ENCODE measurements at regions not wholly inside any gene's neighbourhood (a gene's known extent, or its start where the extent isn't known, plus 50 kb on each side); places are given as distances from the start of the nearest gene placed in this dataset.

- Histone ChIP-seq H3K4me3 (ENCODE audit: low read length in 2 of 2) (no peak overlapping the region), H2BK120ac (ENCODE audit: low read depth, low read length) (no peak overlapping the region), H3K23ac (ENCODE audit: low read depth, low read length, poor library complexity) (no peak overlapping the region), H2AK5ac (ENCODE audit: low read depth, low read length) (no peak overlapping the region), H3K14ac (ENCODE audit: low read length) (no peak overlapping the region), H2BK12ac (ENCODE audit: low read length) (no peak overlapping the region), H2BK15ac (ENCODE audit: low read length) (no peak overlapping the region), H2AFZ (ENCODE audit: low read length) (no peak overlapping the region), H3K9ac (ENCODE audit: low read depth, low read length, poor library complexity) (no peak overlapping the region), H3K79me1 (ENCODE audit: low read depth, low read length) (no peaks in the 10 kb centered on the region), H3K36me3 (replicated peaks in 1 of 2; ENCODE audit: control insufficient read depth in 2 of 2, insufficient read depth in 2 of 2, low read length in 2 of 2) (no peaks in the 10 kb centered on the region), H4K8ac (ENCODE audit: low read depth, low read length) (no peak overlapping the region), H3K4me1 (ENCODE audit: control insufficient read depth in 2 of 2, insufficient read depth in 1 of 2, low read depth in 1 of 2, low read length in 2 of 2) (peaks cover 8 to 15% of the 10 kb centered on the region in 2 donors), H3K18ac (ENCODE audit: low read length) (no peak overlapping the region), H3K4me2 (ENCODE audit: insufficient read depth, low read length, poor library complexity, severe bottlenecking) (no peak overlapping the region), H3K4ac (ENCODE audit: low read length) (no peak overlapping the region), H3K9me3 (replicated peaks in 1 of 2; ENCODE audit: control insufficient read depth in 2 of 2, insufficient read depth in 1 of 2, low read depth in 1 of 2, low read length in 2 of 2) (peaks cover 4 to 9% of the 10 kb centered on the region in 2 donors), H3K27me3 (ENCODE audit: control insufficient read depth in 3 of 3, insufficient read depth in 3 of 3, low read depth in 1 of 3, low read length in 3 of 3) (no peaks in the 10 kb centered on the region), H3K27ac (replicated peaks; ENCODE audit: low read length) (no peak overlapping the region), H2BK5ac (ENCODE audit: low read length) (no peak overlapping the region), H4K91ac (ENCODE audit: low read depth, low read length, poor library complexity) (no peak overlapping the region)
- no CpG with 5 or more reads among the region's 1 CpG for WGBS, 2 donors (ENCODE audit: extremely low coverage in 2 of 2, insufficient read length in 2 of 2, insufficient replicate concordance in 1 of 2)
- DNase-seq (ENCODE audit: low spot score) = no peak
These were observed 357.6 kb upstream of the CELF2 start for GRCh38 chr10:10660054-10660453.

DNA sequence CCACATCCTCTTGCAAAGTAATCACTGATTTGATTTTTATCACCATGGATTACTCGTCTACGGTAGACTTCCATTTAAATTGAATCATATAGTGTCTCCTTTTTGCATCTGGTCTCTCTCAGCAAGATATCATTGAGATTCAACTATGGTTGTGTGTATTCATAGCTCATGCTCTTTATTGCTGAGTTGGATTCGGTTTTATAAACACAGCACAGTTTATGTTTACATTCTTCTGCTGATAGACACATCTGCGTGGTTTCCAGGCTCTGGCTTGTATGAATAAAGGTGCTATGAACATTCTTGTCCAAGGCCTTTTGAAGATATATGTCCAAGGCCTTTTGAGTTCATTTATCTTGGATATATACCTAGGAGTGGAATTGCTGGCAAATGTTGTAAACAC, 356.5 kb upstream of the CELF2 start:
- Histone ChIP-seq H3K18ac (ENCODE audit: low read length) (no peak overlapping the region), H3K4me2 (ENCODE audit: insufficient read depth, low read length, poor library complexity, severe bottlenecking) (no peak overlapping the region), H3K27ac (replicated peaks; ENCODE audit: low read length) (no peak overlapping the region), H3K27me3 (ENCODE audit: control insufficient read depth in 3 of 3, insufficient read depth in 3 of 3, low read depth in 1 of 3, low read length in 3 of 3) (no peaks in the 10 kb centered on the region), H3K4me3 (ENCODE audit: low read length in 2 of 2) (no peak overlapping the region), H3K9me3 (replicated peaks in 1 of 2; ENCODE audit: control insufficient read depth in 2 of 2, insufficient read depth in 1 of 2, low read depth in 1 of 2, low read length in 2 of 2) (peaks cover 4 to 9% of the 10 kb centered on the region in 2 donors), H3K36me3 (replicated peaks in 1 of 2; ENCODE audit: control insufficient read depth in 2 of 2, insufficient read depth in 2 of 2, low read length in 2 of 2) (no peaks in the 10 kb centered on the region), H2AK5ac (ENCODE audit: low read depth, low read length) (no peak overlapping the region), H3K9ac (ENCODE audit: low read depth, low read length, poor library complexity) (no peak overlapping the region), H4K8ac (ENCODE audit: low read depth, low read length) (no peak overlapping the region), H4K91ac (ENCODE audit: low read depth, low read length, poor library complexity) (no peak overlapping the region), H2BK120ac (ENCODE audit: low read depth, low read length) (no peak overlapping the region), H3K14ac (ENCODE audit: low read length) (no peak overlapping the region), H2BK5ac (ENCODE audit: low read length) (no peak overlapping the region), H3K4me1 (ENCODE audit: control insufficient read depth in 2 of 2, insufficient read depth in 1 of 2, low read depth in 1 of 2, low read length in 2 of 2) (peaks cover 8 to 15% of the 10 kb centered on the region in 2 donors), H2BK12ac (ENCODE audit: low read length) (no peak overlapping the region), H2BK15ac (ENCODE audit: low read length) (no peak overlapping the region), H3K4ac (ENCODE audit: low read length) (no peak overlapping the region), H3K23ac (ENCODE audit: low read depth, low read length, poor library complexity) (no peak overlapping the region), H2AFZ (ENCODE audit: low read length) (no peak overlapping the region), H3K79me1 (ENCODE audit: low read depth, low read length) (no peaks in the 10 kb centered on the region)
- WGBS, 2 donors (ENCODE audit: extremely low coverage in 2 of 2, insufficient read length in 2 of 2, insufficient replicate concordance in 1 of 2) = no CpG with 5 or more reads among the region's 4 CpGs
- DNase-seq (ENCODE audit: low spot score) = no peak

- H2BK12ac ChIP-seq (ENCODE audit: low read length) = no peak overlapping the region
- no peak overlapping the region for H2BK5ac ChIP-seq (ENCODE audit: low read length)
- H3K9me3 ChIP-seq (replicated peaks in 1 of 2; ENCODE audit: control insufficient read depth in 2 of 2, insufficient read depth in 1 of 2, low read depth in 1 of 2, low read length in 2 of 2) = peaks cover 4 to 9% of the 10 kb centered on the region in 2 donors
- DNase-seq (ENCODE audit: low spot score) = no peak
- no peak overlapping the region for H3K4me2 ChIP-seq (ENCODE audit: insufficient read depth, low read length, poor library complexity, severe bottlenecking)
- no peaks in the 10 kb centered on the region for H3K36me3 ChIP-seq (replicated peaks in 1 of 2; ENCODE audit: control insufficient read depth in 2 of 2, insufficient read depth in 2 of 2, low read length in 2 of 2)
- H4K91ac ChIP-seq (ENCODE audit: low read depth, low read length, poor library complexity) = no peak overlapping the region
- no peak overlapping the region for H3K4ac ChIP-seq (ENCODE audit: low read length)
- H3K79me1 ChIP-seq (ENCODE audit: low read depth, low read length) = no peaks in the 10 kb centered on the region
- H3K23ac ChIP-seq (ENCODE audit: low read depth, low read length, poor library complexity) = no peak overlapping the region
- H3K4me3 ChIP-seq (ENCODE audit: low read length in 2 of 2) = no peak overlapping the region
- no peaks in the 10 kb centered on the region for H3K27me3 ChIP-seq (ENCODE audit: control insufficient read depth in 3 of 3, insufficient read depth in 3 of 3, low read depth in 1 of 3, low read length in 3 of 3)
- no peak overlapping the region for H3K18ac ChIP-seq (ENCODE audit: low read length)
- H2BK15ac ChIP-seq (ENCODE audit: low read length) = no peak overlapping the region
- no peak overlapping the region for H3K14ac ChIP-seq (ENCODE audit: low read length)
- H2AFZ ChIP-seq (ENCODE audit: low read length) = no peak overlapping the region
- no peak overlapping the region for H2AK5ac ChIP-seq (ENCODE audit: low read depth, low read length)
- peaks cover 8 to 15% of the 10 kb centered on the region in 2 donors for H3K4me1 ChIP-seq (ENCODE audit: control insufficient read depth in 2 of 2, insufficient read depth in 1 of 2, low read depth in 1 of 2, low read length in 2 of 2)
- no peak overlapping the region for H4K8ac ChIP-seq (ENCODE audit: low read depth, low read length)
- H3K27ac ChIP-seq (replicated peaks; ENCODE audit: low read length) = no peak overlapping the region
- WGBS, 2 donors (ENCODE audit: extremely low coverage in 2 of 2, insufficient read length in 2 of 2, insufficient replicate concordance in 1 of 2) = no CpG with 5 or more reads among the region's 6 CpGs
- H3K9ac ChIP-seq (ENCODE audit: low read depth, low read length, poor library complexity) = no peak overlapping the region
- H2BK120ac ChIP-seq (ENCODE audit: low read depth, low read length) = no peak overlapping the region
These were observed 354.8 kb upstream of the CELF2 start for GRCh38 chr10:10662716-10663408.

GRCh38 chr10:10663622-10664021, 354.1 kb upstream of the CELF2 start:
- no peak overlapping the region for H4K91ac ChIP-seq (ENCODE audit: low read depth, low read length, poor library complexity)
- H2BK12ac ChIP-seq (ENCODE audit: low read length) = no peak overlapping the region
- H2AFZ ChIP-seq (ENCODE audit: low read length) = no peak overlapping the region
- H3K27ac ChIP-seq (replicated peaks; ENCODE audit: low read length) = no peak overlapping the region
- H3K9ac ChIP-seq (ENCODE audit: low read depth, low read length, poor library complexity) = no peak overlapping the region
- peaks cover 8 to 15% of the 10 kb centered on the region in 2 donors for H3K4me1 ChIP-seq (ENCODE audit: control insufficient read depth in 2 of 2, insufficient read depth in 1 of 2, low read depth in 1 of 2, low read length in 2 of 2)
- no peak overlapping the region for H4K8ac ChIP-seq (ENCODE audit: low read depth, low read length)
- DNase-seq (ENCODE audit: low spot score) = no peak
- peaks cover 4 to 9% of the 10 kb centered on the region in 2 donors for H3K9me3 ChIP-seq (replicated peaks in 1 of 2; ENCODE audit: control insufficient read depth in 2 of 2, insufficient read depth in 1 of 2, low read depth in 1 of 2, low read length in 2 of 2)
- H2AK5ac ChIP-seq (ENCODE audit: low read depth, low read length) = no peak overlapping the region
- no peaks in the 10 kb centered on the region for H3K79me1 ChIP-seq (ENCODE audit: low read depth, low read length)
- H3K14ac ChIP-seq (ENCODE audit: low read length) = no peak overlapping the region
- H3K4me2 ChIP-seq (ENCODE audit: insufficient read depth, low read length, poor library complexity, severe bottlenecking) = no peak overlapping the region
- no peak overlapping the region for H2BK120ac ChIP-seq (ENCODE audit: low read depth, low read length)
- WGBS, 2 donors (ENCODE audit: extremely low coverage in 2 of 2, insufficient read length in 2 of 2, insufficient replicate concordance in 1 of 2) = no CpG with 5 or more reads among the region's 3 CpGs
- H3K36me3 ChIP-seq (replicated peaks in 1 of 2; ENCODE audit: control insufficient read depth in 2 of 2, insufficient read depth in 2 of 2, low read length in 2 of 2) = no peaks in the 10 kb centered on the region
- no peak overlapping the region for H2BK15ac ChIP-seq (ENCODE audit: low read length)
- H3K23ac ChIP-seq (ENCODE audit: low read depth, low read length, poor library complexity) = no peak overlapping the region
- no peaks in the 10 kb centered on the region for H3K27me3 ChIP-seq (ENCODE audit: control insufficient read depth in 3 of 3, insufficient read depth in 3 of 3, low read depth in 1 of 3, low read length in 3 of 3)
- H2BK5ac ChIP-seq (ENCODE audit: low read length) = no peak overlapping the region
- H3K4me3 ChIP-seq (ENCODE audit: low read length in 2 of 2) = no peak overlapping the region
- no peak overlapping the region for H3K18ac ChIP-seq (ENCODE audit: low read length)
- H3K4ac ChIP-seq (ENCODE audit: low read length) = no peak overlapping the region

Measured in neuronal stem cell (in vitro differentiated cells).